Epithelial cell of prostate (primary cell): ENCODE measurements at regions not wholly inside any gene's neighbourhood (a gene's known extent, or its start where the extent isn't known, plus 50 kb on each side); places are given as distances from the start of the nearest gene placed in this dataset.
"Not testable (repeated sequence)": the region's sequence is repeated elsewhere in the genome, so short reads cannot be mapped to it uniquely, and the experiment has no call there.

ENCODE experiments used
- DNase-seq: peaks from one replicate; pipeline ENCODE4 v3.0.0-alpha.2; 2011; ENCODE audit warnings: low read depth, low spot score
- H3K27ac ChIP-seq: fragments of 450-650 bp; 2 replicates; pipeline ENCODE4 v1.5.1; 2017; ENCODE audit warnings: mild to moderate bottlenecking

GRCh38 chr3:67986706-67987105 is 332.3 kb upstream of the SUCLG2 start:
- no peak for DNase-seq
- H3K27ac ChIP-seq, result no peak overlapping the region

DNA sequence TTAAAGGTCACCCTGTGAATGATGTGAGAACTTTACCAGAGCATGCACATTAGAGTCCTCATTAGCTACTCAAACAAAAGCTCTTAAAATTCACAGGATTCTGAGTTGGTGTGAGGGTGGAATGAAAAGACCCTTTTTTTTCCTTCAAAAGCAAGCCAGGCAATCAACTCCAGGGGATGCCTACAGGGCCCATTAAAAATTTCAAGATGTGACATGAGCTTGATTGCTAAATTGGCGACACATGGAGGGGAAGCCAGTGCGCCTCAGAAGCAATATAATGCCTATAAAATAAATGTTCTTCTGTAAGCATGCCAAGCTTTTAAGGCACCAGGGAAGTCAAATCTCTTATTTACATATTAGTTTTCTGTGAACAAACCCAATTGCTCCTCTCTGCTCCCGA is 328.8 kb upstream of the SUCLG2 start:
- no peak for DNase-seq
- no peak overlapping the region for H3K27ac ChIP-seq

GRCh38 chr3:67981077-67981476 is 326.7 kb upstream of the SUCLG2 start:
- no peak overlapping the region for H3K27ac ChIP-seq
- no peak for DNase-seq

GRCh38 chr3:67979342-67979741 is 324.9 kb upstream of the SUCLG2 start:
- no peak overlapping the region for H3K27ac ChIP-seq
- no peak for DNase-seq

DNA sequence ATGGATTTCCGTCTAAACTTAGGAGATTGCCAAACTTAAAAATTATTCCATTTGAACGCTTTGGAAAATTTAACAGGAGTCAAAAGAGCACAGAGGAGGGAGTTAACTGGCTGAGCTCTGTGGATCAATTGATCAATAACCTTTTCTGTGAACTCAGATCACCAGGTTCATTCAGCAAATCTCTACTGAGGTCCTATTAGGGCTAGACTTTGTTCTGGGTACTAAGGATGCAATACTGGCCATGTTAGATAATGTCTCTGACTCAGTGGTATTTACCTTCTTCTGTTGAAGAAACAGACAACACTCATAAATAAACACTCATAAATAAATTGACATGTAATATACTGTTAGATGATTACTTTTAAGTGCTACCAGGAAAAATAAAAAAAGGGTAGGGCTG is 323.4 kb upstream of the SUCLG2 start:
- DNase-seq, result no peak
- H3K27ac ChIP-seq, result no peak overlapping the region

- DNase-seq, result no peak
- no peak overlapping the region for H3K27ac ChIP-seq
Observed at GRCh38 chr3:67976663-67977062, 322.3 kb upstream of the SUCLG2 start.

GRCh38 chr3:67964596-67964995 is 310.2 kb upstream of the SUCLG2 start:
- no peak for DNase-seq
- H3K27ac ChIP-seq, result no peak overlapping the region

GRCh38 chr3:67957268-67957667 is 302.9 kb upstream of the SUCLG2 start:
- DNase-seq, result no peak

GRCh38 chr3:67947808-67948508 is 293.5 kb upstream of the SUCLG2 start:
- no peak for DNase-seq
- H3K27ac ChIP-seq, result no peak overlapping the region

More at GRCh38 chr3:67957268-67957667, 302.9 kb upstream of the SUCLG2 start:
- H3K27ac ChIP-seq, result no peak overlapping the region

GRCh38 chr3:67946436-67946835 is 292.0 kb upstream of the SUCLG2 start:
- no peak for DNase-seq
- H3K27ac ChIP-seq, result no peak overlapping the region

GRCh38 chr3:67943546-67943945 is 289.1 kb upstream of the SUCLG2 start:
- no peak for DNase-seq
- H3K27ac ChIP-seq, result no peak overlapping the region

DNA sequence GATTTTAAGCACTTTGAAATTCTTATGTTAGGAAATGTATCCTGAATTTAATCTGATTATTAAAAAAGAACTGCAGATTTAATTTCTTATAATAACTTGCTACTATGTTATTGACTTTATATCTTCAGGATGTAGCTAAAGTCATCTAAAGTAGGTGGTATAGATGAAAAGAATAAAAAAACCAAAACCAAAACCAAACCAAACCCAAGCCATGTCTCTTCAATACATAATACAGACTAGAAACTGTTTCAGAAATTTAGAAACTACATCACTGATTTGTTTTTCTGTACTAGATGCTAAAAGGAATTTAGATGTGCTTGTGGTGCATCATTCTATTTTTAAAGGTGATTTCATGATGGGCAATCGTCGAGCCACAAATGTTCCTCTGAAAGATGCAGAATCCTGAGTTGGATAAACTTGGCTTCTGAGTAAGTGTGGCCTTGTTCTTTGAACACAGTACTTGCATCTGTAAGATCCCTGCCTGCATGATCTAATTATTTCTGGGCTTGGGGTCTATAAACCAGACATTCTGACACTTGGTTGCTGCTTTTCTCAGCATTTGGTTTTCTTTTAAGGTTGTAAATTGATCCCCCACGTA is 287.1 kb upstream of the SUCLG2 start:
- DNase-seq, result no peak
- H3K27ac ChIP-seq, result no peak overlapping the region

GRCh38 chr3:67940210-67940952 is 286.0 kb upstream of the SUCLG2 start:
- no peak overlapping the region for H3K27ac ChIP-seq
- DNase-seq, result no peak

- H3K27ac ChIP-seq, result no peak overlapping the region
- no peak for DNase-seq
Observed at GRCh38 chr3:67937498-67938118, 283.2 kb upstream of the SUCLG2 start.

DNA sequence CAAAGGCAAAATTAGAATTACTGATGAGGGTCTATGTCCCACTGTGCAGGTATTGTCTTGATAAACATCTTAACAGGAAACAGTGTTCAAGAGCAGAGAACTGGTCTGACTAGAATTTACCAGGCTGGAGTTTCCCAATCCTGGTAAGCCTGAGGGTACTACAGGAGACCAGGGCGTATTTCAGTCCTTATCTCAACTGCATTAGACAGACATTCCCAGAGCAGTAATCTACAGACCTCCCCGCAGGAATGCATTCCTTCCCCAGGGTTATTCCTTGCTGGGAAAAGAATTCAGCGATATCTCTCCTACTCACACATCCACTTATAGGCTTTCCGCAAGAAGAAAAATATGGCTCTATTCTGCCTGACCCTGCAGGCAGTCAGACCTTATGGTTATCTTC is 276.0 kb upstream of the SUCLG2 start:
- H3K27ac ChIP-seq, DNase-seq: not testable (repeated sequence)

DNA sequence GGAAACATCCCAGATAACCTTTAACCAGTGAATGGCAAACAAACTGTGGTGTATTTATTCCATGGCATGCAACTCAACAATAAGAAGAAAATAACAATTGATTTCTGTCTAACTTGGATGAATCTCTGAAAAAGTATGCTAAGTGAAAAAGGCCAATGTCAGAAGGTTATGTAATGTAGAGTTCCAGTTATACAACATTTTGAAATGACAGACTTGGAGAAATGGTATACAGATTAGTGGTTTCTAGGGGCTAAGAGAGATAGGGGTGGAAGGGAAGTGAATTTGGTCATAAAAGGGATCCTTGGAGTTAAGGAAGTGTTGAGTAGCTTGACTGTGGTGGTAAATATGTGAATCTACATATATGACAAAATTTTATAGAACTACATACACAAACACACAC is 269.4 kb upstream of the SUCLG2 start:
- H3K27ac ChIP-seq, result no peak overlapping the region
- no peak for DNase-seq

- DNase-seq, result no peak
- no peak overlapping the region for H3K27ac ChIP-seq
Observed at GRCh38 chr3:67920969-67921368, 266.6 kb upstream of the SUCLG2 start.

- no peak overlapping the region for H3K27ac ChIP-seq
- no peak for DNase-seq
Observed at GRCh38 chr3:67920311-67920710, 265.9 kb upstream of the SUCLG2 start.

GRCh38 chr3:67916353-67916752 is 261.9 kb upstream of the SUCLG2 start:
- DNase-seq, result no peak
- no peak overlapping the region for H3K27ac ChIP-seq

DNA sequence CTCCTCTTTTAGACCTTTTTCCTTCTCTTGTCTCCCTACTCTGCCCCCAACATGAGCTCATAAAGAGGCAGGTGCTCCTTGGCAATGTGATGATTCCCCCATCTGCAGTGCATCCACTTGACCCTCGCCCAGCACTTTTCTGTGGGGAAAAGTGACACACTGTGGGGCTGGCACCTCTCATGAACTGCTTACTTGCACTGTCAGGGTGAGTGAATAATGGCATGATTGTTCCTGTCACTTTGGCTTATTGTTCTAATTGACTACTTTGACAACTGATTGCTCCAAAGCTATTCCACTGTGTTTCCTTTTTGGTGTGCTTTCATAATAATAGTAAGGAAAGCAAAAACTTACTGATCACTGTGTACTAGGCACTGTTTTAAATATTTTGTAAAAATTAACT is 253.3 kb upstream of the SUCLG2 start:
- no peak for DNase-seq
- no peak overlapping the region for H3K27ac ChIP-seq

DNA sequence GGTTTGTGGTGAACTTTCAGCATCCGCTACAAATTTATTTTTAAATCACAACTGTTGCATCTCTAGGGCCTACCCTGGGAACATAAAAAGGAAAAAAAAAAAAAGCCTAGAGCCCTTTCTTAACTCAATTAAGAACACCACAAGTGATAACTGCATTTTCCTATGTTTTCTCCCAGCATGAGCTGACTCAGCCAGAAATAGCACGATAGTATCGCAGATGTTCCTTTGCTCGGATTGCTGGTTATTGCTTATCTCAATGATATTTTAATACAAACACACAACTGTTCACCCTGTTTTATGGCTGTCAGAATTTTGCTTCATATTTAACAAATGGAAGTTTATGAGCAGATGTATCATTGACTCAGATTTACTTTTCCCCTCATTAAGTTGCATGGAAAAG is 251.8 kb upstream of the SUCLG2 start:
- no peak overlapping the region for H3K27ac ChIP-seq
- DNase-seq, result no peak
